ENCODE measurements at regions not wholly inside any gene's neighbourhood (a gene's known extent, or its start where the extent isn't known, plus 50 kb on each side); places are given as distances from the start of the nearest gene placed in this dataset.

- DNase-seq (ENCODE audit: low read depth, low spot score) (no peak), FAIRE-seq (no peak)
- Histone ChIP-seq H3K36me3 (ENCODE audit: control insufficient read depth in 2 of 2, extremely low read depth in 1 of 2, insufficient read depth in 2 of 2, low read length in 2 of 2) (no peaks in the 10 kb centered on the region), H3K4me2 (ENCODE audit: control insufficient read depth, extremely low read depth, insufficient read depth, low read depth, low read length) (no peak overlapping the region), H3K9me3 (ENCODE audit: control insufficient read depth, low read depth, low read length) (no peaks in the 10 kb centered on the region), H4K20me1 (ENCODE audit: control insufficient read depth, extremely low read depth, insufficient read depth, low read length) (no peaks in the 10 kb centered on the region), H3K4me3 (ENCODE audit: control insufficient read depth in 2 of 3, extremely low read depth in 1 of 3, insufficient read depth in 2 of 3, low read depth in 1 of 3, low read length in 3 of 3) (no peak overlapping the region), H3K4me1 (ENCODE audit: control insufficient read depth, extremely low read depth, insufficient read depth, low read length) (no peaks in the 10 kb centered on the region), H3K27me3 (ENCODE audit: control insufficient read depth, extremely low read depth, insufficient read depth, low read length) (no peaks in the 10 kb centered on the region), H3K9ac (ENCODE audit: control insufficient read depth, extremely low read depth, insufficient read depth, low read length) (no peak overlapping the region), H3K27ac (ENCODE audit: control insufficient read depth, insufficient read depth, low read length) (no peak overlapping the region), H2AFZ (ENCODE audit: control insufficient read depth, low read length) (no peak overlapping the region), H3K79me2 (ENCODE audit: control insufficient read depth, insufficient read depth, low read length) (no peaks in the 10 kb centered on the region), H3K9me1 (ENCODE audit: control insufficient read depth, extremely low read depth, insufficient read depth, low read length) (no peaks in the 10 kb centered on the region)
- dilution Hi-C loops (cut with MboI; ENCODE audit: extremely low pct_ligation_motif_present, low sequenced_read_pairs), result no loop called here
- TF ChIP-seq EZH2 (IDR thresholded peaks at IDR 0.05; ENCODE audit: low read length) (no peak), CTCF (optimal IDR thresholded peaks at IDR 0.05 in 1 of 3, IDR thresholded peaks at IDR 0.05 in 1 of 3, conservative IDR thresholded peaks at IDR 0.05 in 1 of 3; ENCODE audit: extremely low read depth in 1 of 3, insufficient read depth in 2 of 3, low read length in 3 of 3) (no peak)
These were observed 1180.8 kb downstream of the FSTL5 start for GRCh38 chr4:160983035-160983434.

GRCh38 chr4:161002386-161002785 is 1161.4 kb downstream of the FSTL5 start:
- H3K27ac ChIP-seq (ENCODE audit: control insufficient read depth, insufficient read depth, low read length), result no peak overlapping the region
- no peak for DNase-seq (ENCODE audit: low read depth, low spot score)
- H3K79me2 ChIP-seq (ENCODE audit: control insufficient read depth, insufficient read depth, low read length), result no peaks in the 10 kb centered on the region
- no peak overlapping the region for H2AFZ ChIP-seq (ENCODE audit: control insufficient read depth, low read length)
- H3K4me2 ChIP-seq (ENCODE audit: control insufficient read depth, extremely low read depth, insufficient read depth, low read depth, low read length), result no peak overlapping the region
- no peaks in the 10 kb centered on the region for H3K36me3 ChIP-seq (ENCODE audit: control insufficient read depth in 2 of 2, extremely low read depth in 1 of 2, insufficient read depth in 2 of 2, low read length in 2 of 2)
- peaks cover 4% of the 10 kb centered on the region for H3K9me3 ChIP-seq (ENCODE audit: control insufficient read depth, low read depth, low read length)
- H3K27me3 ChIP-seq (ENCODE audit: control insufficient read depth, extremely low read depth, insufficient read depth, low read length), result no peaks in the 10 kb centered on the region
- FAIRE-seq, result no peak
- dilution Hi-C loops (cut with MboI; ENCODE audit: extremely low pct_ligation_motif_present, low sequenced_read_pairs), result no loop called here
- no peak overlapping the region for H3K9ac ChIP-seq (ENCODE audit: control insufficient read depth, extremely low read depth, insufficient read depth, low read length)
- no peaks in the 10 kb centered on the region for H4K20me1 ChIP-seq (ENCODE audit: control insufficient read depth, extremely low read depth, insufficient read depth, low read length)
- H3K4me1 ChIP-seq (ENCODE audit: control insufficient read depth, extremely low read depth, insufficient read depth, low read length), result no peaks in the 10 kb centered on the region
- TF ChIP-seq EZH2 (IDR thresholded peaks at IDR 0.05; ENCODE audit: low read length) (no peak), CTCF (optimal IDR thresholded peaks at IDR 0.05 in 1 of 3, IDR thresholded peaks at IDR 0.05 in 1 of 3, conservative IDR thresholded peaks at IDR 0.05 in 1 of 3; ENCODE audit: extremely low read depth in 1 of 3, insufficient read depth in 2 of 3, low read length in 3 of 3) (no peak)
- no peaks in the 10 kb centered on the region for H3K9me1 ChIP-seq (ENCODE audit: control insufficient read depth, extremely low read depth, insufficient read depth, low read length)
- no peak overlapping the region for H3K4me3 ChIP-seq (ENCODE audit: control insufficient read depth in 2 of 3, extremely low read depth in 1 of 3, insufficient read depth in 2 of 3, low read depth in 1 of 3, low read length in 3 of 3)

All from keratinocyte (primary cell).